ENCODE measurements at regions not wholly inside any gene's neighbourhood (a gene's known extent, or its start where the extent isn't known, plus 50 kb on each side); places are given as distances from the start of the nearest gene placed in this dataset.

GRCh38 chr1:218108034-218108433 is 177.1 kb upstream of the RRP15 start:
- no peak for DNase-seq (ENCODE audit: low read depth)
- TF ChIP-seq CTCF (IDR thresholded peaks at IDR 0.05; ENCODE audit: insufficient read depth, low read length), result no peak
- H3K4me3 ChIP-seq (ENCODE audit: low read depth, low read length), result no peak overlapping the region

GRCh38 chr1:218112862-218113261 is 172.2 kb upstream of the RRP15 start:
- no peak overlapping the region for H3K4me3 ChIP-seq (ENCODE audit: low read depth, low read length)
- TF ChIP-seq CTCF (IDR thresholded peaks at IDR 0.05; ENCODE audit: insufficient read depth, low read length), result no peak
- DNase-seq (ENCODE audit: low read depth), result no peak

GRCh38 chr1:218123968-218124367 is 161.1 kb upstream of the RRP15 start:
- no peak for DNase-seq (ENCODE audit: low read depth)
- no peak overlapping the region for H3K4me3 ChIP-seq (ENCODE audit: low read depth, low read length)
- TF ChIP-seq CTCF (IDR thresholded peaks at IDR 0.05; ENCODE audit: insufficient read depth, low read length), result no peak

GRCh38 chr1:218135371-218135770 is 149.7 kb upstream of the RRP15 start:
- H3K4me3 ChIP-seq (ENCODE audit: low read depth, low read length), result no peak overlapping the region
- no peak for DNase-seq (ENCODE audit: low read depth)
- no peak for TF ChIP-seq CTCF (IDR thresholded peaks at IDR 0.05; ENCODE audit: insufficient read depth, low read length)

- no peak overlapping the region for H3K4me3 ChIP-seq (ENCODE audit: low read depth, low read length)
- no peak for TF ChIP-seq CTCF (IDR thresholded peaks at IDR 0.05; ENCODE audit: insufficient read depth, low read length)
- no peak for DNase-seq (ENCODE audit: low read depth)
These were observed 145.3 kb upstream of the RRP15 start for GRCh38 chr1:218139761-218140160.

GRCh38 chr1:218156595-218156994 is 128.5 kb upstream of the RRP15 start:
- no peak for DNase-seq (ENCODE audit: low read depth)
- TF ChIP-seq CTCF (IDR thresholded peaks at IDR 0.05; ENCODE audit: insufficient read depth, low read length), result no peak

GRCh38 chr1:218163371-218163770 is 121.7 kb upstream of the RRP15 start:
- no peak for TF ChIP-seq CTCF (IDR thresholded peaks at IDR 0.05; ENCODE audit: insufficient read depth, low read length)
- no peak for DNase-seq (ENCODE audit: low read depth)
- H3K4me3 ChIP-seq (ENCODE audit: low read depth, low read length), result no peak overlapping the region

More at GRCh38 chr1:218156595-218156994, 128.5 kb upstream of the RRP15 start:
- no peak overlapping the region for H3K4me3 ChIP-seq (ENCODE audit: low read depth, low read length)

All from fibroblast of the aortic adventitia (primary cell).